SK-N-MC (cell line): ENCODE measurements at regions not wholly inside any gene's neighbourhood (a gene's known extent, or its start where the extent isn't known, plus 50 kb on each side); places are given as distances from the start of the nearest gene placed in this dataset.

ENCODE experiments used
- DNase-seq: peaks from one replicate; pipeline ENCODE4 v3.0.0-alpha.2; 2011; ENCODE audit warnings: low read depth, low spot score
- H3K27ac ChIP-seq: fragments of 200-600 bp; sonication (generic); 2 replicates; pipeline ENCODE4 v1.5.1; 2016; ENCODE audit warnings: mixed run types
- H3K36me3 ChIP-seq: fragments of 200-600 bp; sonication (generic); 2 replicates; pipeline ENCODE4 v1.6.1; 2017; ENCODE audit warnings: antibody characterized with exemption, low read length, mixed read lengths; ENCODE audit not compliant: insufficient read depth
- H3K4me3 ChIP-seq: fragments of 200-600 bp; sonication (generic); 2 replicates; pipeline ENCODE4 v1.5.1; 2016
- H3K9ac ChIP-seq: fragments of 200-600 bp; sonication (generic); 2 replicates; pipeline ENCODE4 v1.8.0; 2017; ENCODE audit warnings: mixed run types, mixed read lengths; ENCODE audit not compliant: insufficient read length
- H3K9me3 ChIP-seq: fragments of 200-600 bp; sonication (generic); 2 replicates; pipeline ENCODE4 v1.6.1; 2017; ENCODE audit warnings: low read depth, mild to moderate bottlenecking, antibody characterized with exemption, low read length, moderate library complexity, mixed read lengths
- EZH2 ChIP-seq: fragments of 200-600 bp; sonication (generic); IDR thresholded peaks from one replicate; pipeline ENCODE4 v1.6.1; 2017; ENCODE audit warnings: antibody characterized with exemption
- FOXP2 ChIP-seq: optimal IDR thresholded peaks from 2 replicates; pipeline ENCODE3; 2011; ENCODE audit warnings: mild to moderate bottlenecking, moderate library complexity; ENCODE audit not compliant: insufficient read depth; ENCODE audit errors: extremely low read length, control extremely low read depth
- POLR2AphosphoS5 ChIP-seq: IDR thresholded peaks from 2 replicates; pipeline ENCODE4 v1.6.1; 2012; ENCODE audit warnings: mild to moderate bottlenecking, low read depth, low read length, borderline replicate concordance

DNA sequence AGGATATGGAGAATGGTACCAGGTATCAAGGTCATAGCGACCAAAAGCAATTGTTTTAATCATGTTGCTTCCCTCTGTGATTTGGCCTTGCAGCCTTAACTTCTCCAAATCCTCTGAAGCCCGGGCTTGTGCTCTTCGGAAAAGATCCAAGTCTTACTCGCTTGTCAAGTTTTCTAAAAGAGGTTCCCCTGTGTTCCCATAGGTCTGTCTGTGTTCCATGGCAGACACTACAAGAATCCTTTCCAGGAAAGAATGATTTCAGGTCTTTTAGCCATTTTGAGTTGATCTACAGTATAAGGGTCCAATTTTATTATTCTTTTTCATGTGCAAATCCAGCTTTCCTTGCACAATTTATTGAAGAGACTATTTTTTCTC is 710.6 kb upstream of the DIAPH2 start:
- Histone ChIP-seq H3K4me3 (no peak overlapping the region), H3K9me3 (no peaks in the 10 kb centered on the region), H3K9ac (no peak overlapping the region), H3K27ac (no peak overlapping the region), H3K36me3 (no peaks in the 10 kb centered on the region)
- no peak for DNase-seq
- TF ChIP-seq EZH2, result no peak
- no peak for TF ChIP-seq POLR2AphosphoS5
- TF ChIP-seq FOXP2, result no peak

GRCh38 chrX:95974890-95975289 is 709.8 kb upstream of the DIAPH2 start:
- Histone ChIP-seq H3K9me3 (no peaks in the 10 kb centered on the region), H3K36me3 (no peaks in the 10 kb centered on the region), H3K4me3 (no peak overlapping the region), H3K9ac (no peak overlapping the region), H3K27ac (no peak overlapping the region)
- TF ChIP-seq POLR2AphosphoS5, result no peak
- TF ChIP-seq FOXP2, result no peak
- no peak for TF ChIP-seq EZH2
- no peak for DNase-seq

DNA sequence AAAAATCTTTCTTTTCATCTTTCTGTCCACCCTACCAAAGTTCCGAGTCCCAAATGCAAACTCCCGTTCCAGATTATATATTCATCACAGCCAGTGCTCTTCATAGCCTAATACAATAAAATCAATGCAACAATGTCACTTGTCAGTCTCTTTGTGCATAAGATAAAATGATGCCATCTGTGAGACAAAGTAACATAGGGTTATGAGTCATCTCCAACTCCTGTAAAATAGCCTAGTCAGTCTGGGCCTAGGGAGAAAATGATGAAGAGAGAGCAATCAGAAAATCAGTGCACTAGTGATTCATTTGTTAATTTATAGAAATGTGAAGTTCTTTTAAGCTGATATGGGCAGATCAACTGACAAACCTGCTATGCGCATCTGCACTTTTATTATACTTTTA is 689.1 kb upstream of the DIAPH2 start:
- no peak overlapping the region for H3K4me3 ChIP-seq
- no peak overlapping the region for H3K27ac ChIP-seq

GRCh38 chrX:95996294-95996693 is 688.3 kb upstream of the DIAPH2 start:
- no peak overlapping the region for H3K9ac ChIP-seq
- H3K27ac ChIP-seq, result no peak overlapping the region
- no peaks in the 10 kb centered on the region for H3K36me3 ChIP-seq
- DNase-seq, result no peak
- H3K4me3 ChIP-seq, result no peak overlapping the region
- TF ChIP-seq FOXP2 (no peak), EZH2 (no peak), POLR2AphosphoS5 (no peak)
- no peaks in the 10 kb centered on the region for H3K9me3 ChIP-seq

More for the DNA sequence above, 689.1 kb upstream of the DIAPH2 start:
- no peak for DNase-seq
- H3K36me3 ChIP-seq, result no peaks in the 10 kb centered on the region
- no peaks in the 10 kb centered on the region for H3K9me3 ChIP-seq
- TF ChIP-seq EZH2, result no peak
- no peak for TF ChIP-seq FOXP2
- TF ChIP-seq POLR2AphosphoS5, result no peak
- no peak overlapping the region for H3K9ac ChIP-seq

DNA sequence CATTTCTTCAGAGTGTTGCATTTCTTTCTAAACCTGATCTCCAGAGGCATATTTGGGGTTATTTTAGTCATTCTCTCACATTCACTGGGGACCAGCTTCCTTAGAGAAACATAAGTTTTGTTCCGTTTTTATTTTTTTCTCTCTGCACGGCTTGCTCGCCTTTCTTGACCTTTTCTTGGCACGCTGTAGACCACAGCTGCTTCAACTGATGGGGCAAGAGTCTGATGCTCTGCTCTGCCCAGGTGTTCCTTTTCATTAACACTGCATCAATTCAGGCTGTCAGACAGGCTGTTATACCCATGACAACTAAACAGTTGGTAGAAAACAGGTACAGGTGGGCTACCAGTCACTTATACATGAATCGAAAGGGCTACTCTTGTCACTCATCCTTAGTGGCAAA is 682.2 kb upstream of the DIAPH2 start:
- no peak overlapping the region for H3K27ac ChIP-seq
- DNase-seq, result no peak
- H3K4me3 ChIP-seq, result no peak overlapping the region
- TF ChIP-seq FOXP2 (no peak), EZH2 (no peak), POLR2AphosphoS5 (no peak)
- no peaks in the 10 kb centered on the region for H3K36me3 ChIP-seq
- H3K9ac ChIP-seq, result no peak overlapping the region
- no peaks in the 10 kb centered on the region for H3K9me3 ChIP-seq

- no peak for TF ChIP-seq POLR2AphosphoS5
- no peak for TF ChIP-seq FOXP2
- TF ChIP-seq EZH2, result no peak
- no peak for DNase-seq
- Histone ChIP-seq H3K27ac (no peak overlapping the region), H3K9me3 (no peaks in the 10 kb centered on the region), H3K4me3 (no peak overlapping the region), H3K36me3 (no peaks in the 10 kb centered on the region), H3K9ac (no peak overlapping the region)
Measured at GRCh38 chrX:96004386-96004785, 680.3 kb upstream of the DIAPH2 start.

- TF ChIP-seq POLR2AphosphoS5, result no peak
- no peak for TF ChIP-seq FOXP2
- no peak for TF ChIP-seq EZH2
- H3K9ac ChIP-seq, result no peak overlapping the region
Measured at GRCh38 chrX:96006281-96006680, 678.4 kb upstream of the DIAPH2 start.

GRCh38 chrX:96027407-96027806 is 657.2 kb upstream of the DIAPH2 start:
- no peaks in the 10 kb centered on the region for H3K9me3 ChIP-seq
- TF ChIP-seq POLR2AphosphoS5 (no peak), EZH2 (no peak), FOXP2 (no peak)
- no peaks in the 10 kb centered on the region for H3K36me3 ChIP-seq
- no peak for DNase-seq
- H3K9ac ChIP-seq, result no peak overlapping the region
- no peak overlapping the region for H3K27ac ChIP-seq
- no peak overlapping the region for H3K4me3 ChIP-seq

More at GRCh38 chrX:96006281-96006680, 678.4 kb upstream of the DIAPH2 start:
- no peak for DNase-seq
- Histone ChIP-seq H3K4me3 (no peak overlapping the region), H3K27ac (no peak overlapping the region), H3K9me3 (no peaks in the 10 kb centered on the region), H3K36me3 (no peaks in the 10 kb centered on the region)

DNA sequence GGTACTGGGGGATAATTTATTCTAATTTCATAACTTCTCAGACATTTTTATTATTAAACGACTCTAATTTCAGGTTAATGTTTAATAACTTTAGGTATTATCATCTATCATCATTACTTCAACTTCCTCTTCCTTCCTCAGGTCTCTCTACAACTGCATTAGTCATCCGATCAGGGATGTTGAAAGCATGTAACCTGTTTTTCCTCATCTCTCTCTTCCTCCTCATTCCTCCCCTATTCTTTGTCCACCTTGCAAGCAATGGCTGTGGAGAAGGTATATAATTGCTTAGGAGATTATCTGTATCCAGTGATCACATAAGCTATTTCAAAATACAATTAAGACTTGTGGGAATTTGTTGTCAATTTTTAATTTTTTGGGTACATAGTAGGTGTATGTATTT is 632.6 kb upstream of the DIAPH2 start:
- no peak overlapping the region for H3K9ac ChIP-seq

More for the DNA sequence above, 632.6 kb upstream of the DIAPH2 start:
- Histone ChIP-seq H3K36me3 (no peaks in the 10 kb centered on the region), H3K27ac (no peak overlapping the region), H3K4me3 (no peak overlapping the region), H3K9me3 (no peaks in the 10 kb centered on the region)
- TF ChIP-seq EZH2, result no peak
- no peak for TF ChIP-seq FOXP2
- no peak for TF ChIP-seq POLR2AphosphoS5
- no peak for DNase-seq
